ENCODE measurements at regions not wholly inside any gene's neighbourhood (a gene's known extent, or its start where the extent isn't known, plus 50 kb on each side); places are given as distances from the start of the nearest gene placed in this dataset.

- TF ChIP-seq ZEB1 (IDR thresholded peaks at IDR 0.05; ENCODE audit: insufficient replicate concordance, low read depth), result no peak
- no peak for TF ChIP-seq ZNF362 (CRISPR knock-in tag; IDR thresholded peaks at IDR 0.05; ENCODE audit: borderline replicate concordance)
- TF ChIP-seq ZNF770 (CRISPR knock-in tag; IDR thresholded peaks at IDR 0.05), result no peak
Observed at GRCh38 chr5:17694914-17695313, 60.7 kb downstream of the TAF11L14 start.

Measured in HepG2 (cell line).